ENCODE measurements at regions not wholly inside any gene's neighbourhood (a gene's known extent, or its start where the extent isn't known, plus 50 kb on each side); places are given as distances from the start of the nearest gene placed in this dataset.

GRCh38 chr5:39623291-39623865, 198.6 kb upstream of the DAB2 start:
- TF ChIP-seq HOXA7 (CRISPR knock-in tag; IDR thresholded peaks at IDR 0.05) (no peak), BCL3 (IDR thresholded peaks at IDR 0.05) (no peak), KDM1A (IDR thresholded peaks at IDR 0.05; ENCODE audit: low read depth) (no peak), ELK1 (IDR thresholded peaks at IDR 0.05; ENCODE audit: low read depth, low read length) (no peak), NFE2L2 (conservative IDR thresholded peaks at IDR 0.05; ENCODE audit: low read length) (no peak), EHF (CRISPR knock-in tag; IDR thresholded peaks at IDR 0.05) (no peak), EHMT2 (IDR thresholded peaks at IDR 0.05; ENCODE audit: low read depth) (no peak), RAD21 (conservative IDR thresholded peaks at IDR 0.05 in 1 of 2, IDR thresholded peaks at IDR 0.05 in 1 of 2) (no peak), MYC (IDR thresholded peaks at IDR 0.05; ENCODE audit: borderline replicate concordance, low read length) (no peak), ATOH8 (CRISPR knock-in tag; IDR thresholded peaks at IDR 0.05; ENCODE audit: low read depth) (no peak), HOXB13 (CRISPR knock-in tag; IDR thresholded peaks at IDR 0.05; ENCODE audit: low read depth) (no peak), JUN (IDR thresholded peaks at IDR 0.05) (no peak), JUNB (IDR thresholded peaks at IDR 0.05) (no peak), HDAC2 (IDR thresholded peaks at IDR 0.05) (no peak)
- Histone ChIP-seq H3K4me3 (no peak overlapping the region), H3K4me2 (no peak overlapping the region), H3K9me3 (no peaks in the 10 kb centered on the region), H3K27ac (no peak overlapping the region), H3K4me1 (peaks cover 16% of the 10 kb centered on the region)
- POLR2A ChIA-PET, result no interaction called here
- CTCF ChIA-PET, result no interaction called here
- 86% methylated on average over 5 of the region's 5 CpGs for WGBS (ENCODE audit: missing lambda C conversion rate)
- FAIRE-seq, result no peak
- ATAC-seq, result no peak
- no peak for DNase-seq (ENCODE audit: low read depth in 1 of 2, low spot score in 1 of 2)

- TF ChIP-seq JUN (IDR thresholded peaks at IDR 0.05), result no peak
- no peak for TF ChIP-seq MAX (IDR thresholded peaks at IDR 0.05)
- TF ChIP-seq FOSL2 (IDR thresholded peaks at IDR 0.05), result no peak
- no peak for TF ChIP-seq FOSL2 (CRISPR knock-in tag; IDR thresholded peaks at IDR 0.05)
- no peak for TF ChIP-seq PBX3 (IDR thresholded peaks at IDR 0.05)
- no peak for TF ChIP-seq CTCF (IDR thresholded peaks at IDR 0.05)
- TF ChIP-seq POLR2AphosphoS2 (conservative IDR thresholded peaks at IDR 0.05; ENCODE audit: low read length), result no peak
- no peak for TF ChIP-seq HOXB13 (CRISPR knock-in tag; IDR thresholded peaks at IDR 0.05; ENCODE audit: low read depth)
- TF ChIP-seq RNF2 (IDR thresholded peaks at IDR 0.05; ENCODE audit: borderline replicate concordance, low read depth), result no peak
- no peak for TF ChIP-seq CHD2 (IDR thresholded peaks at IDR 0.05; ENCODE audit: low read length, partially characterized antibody)
- no peak for TF ChIP-seq HES2 (IDR thresholded peaks at IDR 0.05)
- no peak for TF ChIP-seq NPAS2 (CRISPR knock-in tag; IDR thresholded peaks at IDR 0.05; ENCODE audit: borderline replicate concordance)
- no peak for TF ChIP-seq HOXA7 (CRISPR knock-in tag; IDR thresholded peaks at IDR 0.05)
- no peak for TF ChIP-seq KDM5A (IDR thresholded peaks at IDR 0.05)
- no peak for TF ChIP-seq BCL3 (IDR thresholded peaks at IDR 0.05)
- TF ChIP-seq EP300 (IDR thresholded peaks at IDR 0.05), result no peak
- no peak for TF ChIP-seq RAD21 (conservative IDR thresholded peaks at IDR 0.05 in 1 of 2, IDR thresholded peaks at IDR 0.05 in 1 of 2)
- TF ChIP-seq GATA3 (IDR thresholded peaks at IDR 0.05; ENCODE audit: borderline replicate concordance), result no peak
- TF ChIP-seq JUNB (IDR thresholded peaks at IDR 0.05), result no peak
- Histone ChIP-seq H3K4me3 (no peak overlapping the region), H3K4me1 (peaks cover 16% of the 10 kb centered on the region), H3K4me2 (no peak overlapping the region), H3K27ac (no peak overlapping the region), H3K9me3 (no peaks in the 10 kb centered on the region)
- ChIA-PET POLR2A (no interaction called here), CTCF (interaction anchor here (0.8 kb wide), 1 partner anchor 13 kb away, joined by 3 read pairs; no protein-coding TSS in a partner anchor)
- DNase-seq (ENCODE audit: low read depth in 1 of 2, low spot score in 1 of 2) (no peak), FAIRE-seq (no peak), ATAC-seq (no peak)
- WGBS (ENCODE audit: missing lambda C conversion rate), result 60% methylated on average over 6 of the region's 6 CpGs
These were observed 197.5 kb upstream of the DAB2 start for GRCh38 chr5:39622281-39622680.
